H9 (cell line): ENCODE measurements at regions not wholly inside any gene's neighbourhood (a gene's known extent, or its start where the extent isn't known, plus 50 kb on each side); places are given as distances from the start of the nearest gene placed in this dataset.

Experiments
- DNase-seq: peaks from one replicate; pipeline ENCODE4 v3.0.0-alpha.2; 2017
- H2AFZ ChIP-seq: one replicate; pipeline ENCODE4 v1.6.1; 2013; ENCODE audit warnings: mild to moderate bottlenecking, low read length, control low read depth, moderate library complexity
- H2AK5ac ChIP-seq: 2 replicates; pipeline ENCODE4 v1.6.1; 2013; ENCODE audit warnings: low read length, control low read depth, mixed read lengths; ENCODE audit not compliant: insufficient read length
- H2BK120ac ChIP-seq: one replicate; pipeline ENCODE4 v1.6.1; 2013; ENCODE audit warnings: low read depth, mild to moderate bottlenecking, low read length, control low read depth, inconsistent platforms; ENCODE audit not compliant: poor library complexity, severe bottlenecking
- H2BK12ac ChIP-seq: 2 replicates; pipeline ENCODE4 v1.6.1; 2013; ENCODE audit warnings: low read length, control low read depth, mixed read lengths, low read depth; ENCODE audit not compliant: insufficient read length
- H2BK15ac ChIP-seq: 2 replicates; pipeline ENCODE4 v1.6.1; 2013; ENCODE audit warnings: low read depth, low read length, control low read depth
- H2BK20ac ChIP-seq: one replicate; pipeline ENCODE4 v1.6.1; 2013; ENCODE audit warnings: low read depth, mild to moderate bottlenecking, low read length, control low read depth, inconsistent platforms; ENCODE audit not compliant: poor library complexity, severe bottlenecking
- H2BK5ac ChIP-seq: 2 replicates; pipeline ENCODE4 v1.6.1; 2013; ENCODE audit warnings: low read length, control low read depth, mixed read lengths; ENCODE audit not compliant: insufficient read length
- H3K14ac ChIP-seq: 2 replicates; pipeline ENCODE4 v1.6.1; 2013; ENCODE audit warnings: low read length, control low read depth; ENCODE audit not compliant: insufficient read depth
- H3K18ac ChIP-seq: 2 replicates; pipeline ENCODE4 v1.6.1; 2013; ENCODE audit warnings: low read depth, mild to moderate bottlenecking, mixed read lengths, low read length, control low read depth; ENCODE audit not compliant: insufficient read length
- H3K23ac ChIP-seq: 2 replicates; pipeline ENCODE4 v1.6.1; 2013; ENCODE audit warnings: low read length, control low read depth, mixed read lengths, low read depth; ENCODE audit not compliant: insufficient read length
- H3K23me2 ChIP-seq: 2 replicates; pipeline ENCODE4 v1.6.1; 2013; ENCODE audit warnings: low read depth, mild to moderate bottlenecking, mixed read lengths, low read length, control low read depth; ENCODE audit not compliant: insufficient read length, poor library complexity, severe bottlenecking
- H3K27ac ChIP-seq: 2 replicates; pipeline ENCODE4 v1.5.1; 2013; ENCODE audit warnings: low read length, control low read depth, mixed read lengths, low read depth; ENCODE audit not compliant: insufficient read length
- H3K27me3 ChIP-seq: 2 replicates; pipeline ENCODE4 v1.6.1; 2013; ENCODE audit warnings: low read length, control low read depth, inconsistent platforms; ENCODE audit not compliant: insufficient read depth
- H3K4ac ChIP-seq: 2 replicates; pipeline ENCODE4 v1.6.1; 2013; ENCODE audit warnings: low read depth, mild to moderate bottlenecking, control low read depth, inconsistent platforms, low read length, moderate library complexity
- H3K4me1 ChIP-seq: 2 replicates; pipeline ENCODE4 v1.6.1; 2013; ENCODE audit warnings: low read length, control low read depth, inconsistent platforms; ENCODE audit not compliant: insufficient read depth
- H3K4me2 ChIP-seq: 2 replicates; pipeline ENCODE4 v1.6.1; 2013; ENCODE audit warnings: low read length, control low read depth, mixed read lengths; ENCODE audit not compliant: insufficient read length, insufficient read depth
- H3K56ac ChIP-seq: 2 replicates; pipeline ENCODE4 v1.6.1; 2013; ENCODE audit warnings: low read depth, mild to moderate bottlenecking, mixed read lengths, low read length, control low read depth; ENCODE audit not compliant: insufficient read length
- H3K79me1 ChIP-seq: 2 replicates; pipeline ENCODE4 v1.6.1; 2013; ENCODE audit warnings: low read depth, mild to moderate bottlenecking, moderate library complexity, low read length, control low read depth, inconsistent platforms; ENCODE audit not compliant: insufficient read depth, poor library complexity, severe bottlenecking
- H3K79me2 ChIP-seq: 2 replicates; pipeline ENCODE4 v1.6.1; 2013; ENCODE audit warnings: low read length, control low read depth, inconsistent platforms; ENCODE audit not compliant: insufficient read depth
- H3K9ac ChIP-seq: 2 replicates; pipeline ENCODE4 v1.6.1; 2013; ENCODE audit warnings: low read length, control low read depth, mixed read lengths; ENCODE audit not compliant: insufficient read length; ENCODE audit errors: extremely low read depth
- H3K9me3 ChIP-seq: one replicate; pipeline ENCODE4 v1.6.1; 2013; ENCODE audit warnings: low read depth, low read length, inconsistent platforms; ENCODE audit not compliant: control insufficient read depth
- H3T11ph ChIP-seq: one replicate; pipeline ENCODE4 v1.6.1; 2013; ENCODE audit warnings: mild to moderate bottlenecking, low read length, control low read depth, inconsistent platforms
- H4K20me1 ChIP-seq: one replicate; pipeline ENCODE4 v1.6.1; 2013; ENCODE audit not compliant: control insufficient read depth, insufficient read length, insufficient read depth
- H4K5ac ChIP-seq: 2 replicates; pipeline ENCODE4 v1.6.1; 2013; ENCODE audit warnings: low read depth, mild to moderate bottlenecking, mixed read lengths, low read length, control low read depth; ENCODE audit not compliant: insufficient read length
- H4K8ac ChIP-seq: replicated peaks from 2 replicates; pipeline ENCODE4 v1.6.1; 2013; ENCODE audit warnings: low read length, control low read depth, mixed read lengths, low read depth; ENCODE audit not compliant: insufficient read length
- H4K91ac ChIP-seq: 2 replicates; pipeline ENCODE4 v1.6.1; 2013; ENCODE audit warnings: low read depth, mild to moderate bottlenecking, moderate library complexity, mixed read lengths, low read length, control low read depth; ENCODE audit not compliant: insufficient read length
- H3K27ac Mint-ChIP-seq, 3 experiments: 2 replicates in 2 of 3; 3 replicates in 1 of 3; pipeline ENCODE4 v1.8.0; 2020 to 2021; ENCODE audit warnings: mixed read lengths in 3 of 3, mild to moderate bottlenecking in 1 of 3, moderate library complexity in 1 of 3
- H3K27me3 Mint-ChIP-seq: 2 replicates; pipeline ENCODE4 v1.8.0; 2021; ENCODE audit warnings: low read depth, mild to moderate bottlenecking, moderate library complexity, mixed read lengths
- H3K36me3 Mint-ChIP-seq, 3 experiments: 2 replicates in 2 of 3; 3 replicates in 1 of 3; pipeline ENCODE4 v1.8.0; 2020 to 2021; ENCODE audit warnings: low read depth in 3 of 3, mixed read lengths in 3 of 3; ENCODE audit not compliant: insufficient read depth in 1 of 3
- H3K4me1 Mint-ChIP-seq, 2 experiments: 2 replicates each; pipeline ENCODE4 v1.8.0; 2020; ENCODE audit warnings: mixed read lengths in 2 of 2
- H3K4me3 Mint-ChIP-seq, 2 experiments: 2 replicates in 1 of 2; 3 replicates in 1 of 2; pipeline ENCODE4 v1.8.0; 2020 to 2021; ENCODE audit warnings: mild to moderate bottlenecking in 2 of 2, mixed read lengths in 2 of 2, moderate library complexity in 1 of 2
- H3K9me3 Mint-ChIP-seq, 2 experiments: 2 replicates in 1 of 2; 3 replicates in 1 of 2; pipeline ENCODE4 v1.8.0; 2020; ENCODE audit warnings: mild to moderate bottlenecking in 2 of 2, mixed read lengths in 2 of 2, moderate library complexity in 1 of 2
- CTCF ChIP-seq: fragments of 200-600 bp; sonication (generic); conservative IDR thresholded peaks from 3 replicates; pipeline ENCODE4 v1.8.0; 2021; ENCODE audit warnings: antibody characterized with exemption, mild to moderate bottlenecking
- WGBS: extraction: QIAGEN DNeasy Blood & Tissue Kit; methylation state at CpG from one replicate; pipeline ENCODE4 v1.1.7; 2013; ENCODE audit warnings: missing lambda C conversion rate, low lambda C conversion rate, mixed read lengths; ENCODE audit not compliant: insufficient read length; ENCODE audit errors: extremely low coverage; 5-methylcytosine and 5-hydroxymethylcytosine counted together

- Histone ChIP-seq H3K23ac (no peak overlapping the region), H4K91ac (no peak overlapping the region), H3T11ph (no peak overlapping the region), H3K18ac (no peak overlapping the region), H3K9ac (no peak overlapping the region), H3K79me1 (no peaks in the 10 kb centered on the region), H3K9me3 (no peaks in the 10 kb centered on the region), H2BK12ac (no peak overlapping the region), H3K4ac (no peak overlapping the region), H4K8ac (no peak overlapping the region), H2BK120ac (no peak overlapping the region), H3K4me2 (no peak overlapping the region), H3K79me2 (no peaks in the 10 kb centered on the region), H4K20me1 (no peaks in the 10 kb centered on the region), H3K23me2 (no peaks in the 10 kb centered on the region), H3K14ac (no peak overlapping the region; the same call in 1 of the 2 replicates), H3K4me1 (no peaks in the 10 kb centered on the region; the same call in 1 of the 2 replicates), H3K27me3 (no peaks in the 10 kb centered on the region), H2BK20ac (no peak overlapping the region), H2BK15ac (no peak overlapping the region), H4K5ac (no peak overlapping the region), H3K56ac (no peak overlapping the region), H2BK5ac (no peak overlapping the region), H3K27ac (no peak overlapping the region), H2AK5ac (no peak overlapping the region), H2AFZ (no peak overlapping the region)
- WGBS, result no CpG with 5 or more reads among the region's 15 CpGs
- no peak overlapping the region for H3K4me3 Mint-ChIP-seq
- no peak overlapping the region for H3K27ac Mint-ChIP-seq
- peaks cover 21 to 25% of the 10 kb centered on the region in 2 experiments for H3K4me1 Mint-ChIP-seq
- H3K36me3 Mint-ChIP-seq, result no peaks in the 10 kb centered on the region; a peak in 1 of 7 replicates
- TF ChIP-seq CTCF, result no peak
- no peak for DNase-seq
- peaks cover 0 to 2% of the 10 kb centered on the region in 2 experiments; a peak in 1 of 5 replicates for H3K9me3 Mint-ChIP-seq
- H3K27me3 Mint-ChIP-seq, result no peaks in the 10 kb centered on the region
Observed at GRCh38 chr3:7959094-7959493, 542.5 kb upstream of the LMCD1 start.
